Loucy (cell line): ENCODE measurements at regions not wholly inside any gene's neighbourhood (a gene's known extent, or its start where the extent isn't known, plus 50 kb on each side); places are given as distances from the start of the nearest gene placed in this dataset.

Source experiments
- H2AFZ ChIP-seq: fragments of 200-600 bp; sonication (generic); 2 replicates; pipeline ENCODE4 v1.6.0; 2016; ENCODE audit warnings: antibody characterized with exemption, mild to moderate bottlenecking, low read length, moderate library complexity
- H3F3A ChIP-seq: fragments of 200-600 bp; 2 replicates; pipeline ENCODE4 v1.6.0; 2016; ENCODE audit warnings: antibody characterized with exemption, low read depth, mild to moderate bottlenecking
- H3K27me3 ChIP-seq: fragments of 200-600 bp; sonication (generic); 2 replicates; pipeline ENCODE4 v1.6.1; 2014; ENCODE audit warnings: low read length, mild to moderate bottlenecking; ENCODE audit not compliant: insufficient read depth, poor library complexity, severe bottlenecking
- H3K36me3 ChIP-seq: fragments of 200-600 bp; sonication (generic); 2 replicates; pipeline ENCODE4 v1.6.1; 2016; ENCODE audit warnings: low read length; ENCODE audit not compliant: insufficient read depth
- H3K4me1 ChIP-seq: fragments of 200-600 bp; sonication (generic); 2 replicates; pipeline ENCODE4 v1.5.1; 2014; ENCODE audit warnings: low read length, mild to moderate bottlenecking; ENCODE audit not compliant: insufficient read depth, poor library complexity, severe bottlenecking
- H3K4me2 ChIP-seq: fragments of 200-600 bp; sonication (generic); 2 replicates; pipeline ENCODE4 v1.6.0; 2014; ENCODE audit warnings: antibody characterized with exemption, low read length, low read depth, mild to moderate bottlenecking; ENCODE audit not compliant: poor library complexity, severe bottlenecking
- H3K4me3 ChIP-seq: fragments of 200-600 bp; sonication (generic); 2 replicates; pipeline ENCODE4 v1.5.1; 2014; ENCODE audit warnings: low read length, mild to moderate bottlenecking, mixed read lengths; ENCODE audit not compliant: poor library complexity, severe bottlenecking
- H3K79me2 ChIP-seq: fragments of 200-600 bp; sonication (generic); 2 replicates; pipeline ENCODE4 v1.6.1; 2014; ENCODE audit warnings: low read length; ENCODE audit not compliant: insufficient read depth
- H3K9ac ChIP-seq: fragments of 200-600 bp; sonication (generic); 2 replicates; pipeline ENCODE4 v1.6.0; 2014; ENCODE audit warnings: mild to moderate bottlenecking, low read depth, low read length, moderate library complexity; ENCODE audit not compliant: poor library complexity, severe bottlenecking
- H3K9me2 ChIP-seq: fragments of 200-600 bp; sonication (generic); replicated peaks from 2 replicates; pipeline ENCODE4 v1.6.1; 2016; ENCODE audit warnings: low read depth, low read length, mixed read lengths
- H3K9me3 ChIP-seq: fragments of 200-600 bp; sonication (generic); 2 replicates; pipeline ENCODE4 v1.6.1; 2014; ENCODE audit warnings: mild to moderate bottlenecking, antibody characterized with exemption, low read length, low read depth; ENCODE audit not compliant: insufficient read depth
- H4K20me1 ChIP-seq: fragments of 200-600 bp; sonication (generic); 2 replicates; pipeline ENCODE4 v1.6.0; 2014; ENCODE audit warnings: antibody characterized with exemption, low read length, mild to moderate bottlenecking; ENCODE audit not compliant: insufficient read depth, poor library complexity, severe bottlenecking
- CTCF ChIP-seq: fragments of 200-600 bp; sonication (generic); conservative IDR thresholded peaks from 2 replicates; pipeline ENCODE4 v1.5.1; 2014; ENCODE audit warnings: mild to moderate bottlenecking, antibody characterized with exemption, low read length
- EZH2phosphoT487 ChIP-seq: fragments of 200-600 bp; IDR thresholded peaks from 2 replicates; pipeline ENCODE4 v1.6.1; 2018; ENCODE audit warnings: antibody characterized with exemption, mild to moderate bottlenecking, moderate library complexity, borderline replicate concordance

- Histone ChIP-seq H2AFZ (no peak overlapping the region), H3K9ac (no peak overlapping the region), H3K4me1 (no peaks in the 10 kb centered on the region), H3K9me2 (no peaks in the 10 kb centered on the region), H3K9me3 (no peaks in the 10 kb centered on the region), H3K36me3 (no peaks in the 10 kb centered on the region), H3K27me3 (no peaks in the 10 kb centered on the region), H3K79me2 (no peaks in the 10 kb centered on the region), H4K20me1 (no peaks in the 10 kb centered on the region), H3F3A (no peaks in the 10 kb centered on the region), H3K4me3 (no peak overlapping the region), H3K4me2 (no peak overlapping the region)
- TF ChIP-seq CTCF (no peak), EZH2phosphoT487 (no peak)
Observed at GRCh38 chr5:152118676-152119470, 194.2 kb upstream of the GLRA1 start.

GRCh38 chr5:152116934-152117333, 192.3 kb upstream of the GLRA1 start:
- no peak overlapping the region for H2AFZ ChIP-seq
- no peaks in the 10 kb centered on the region for H3F3A ChIP-seq
- H3K79me2 ChIP-seq: no peaks in the 10 kb centered on the region
- H3K27me3 ChIP-seq: no peaks in the 10 kb centered on the region
- H3K36me3 ChIP-seq: no peaks in the 10 kb centered on the region
- no peak overlapping the region for H3K4me3 ChIP-seq
- no peak overlapping the region for H3K9ac ChIP-seq
- TF ChIP-seq CTCF: no peak
- TF ChIP-seq EZH2phosphoT487: no peak
- H3K4me2 ChIP-seq: no peak overlapping the region
- H3K9me3 ChIP-seq: no peaks in the 10 kb centered on the region
- H3K9me2 ChIP-seq: no peaks in the 10 kb centered on the region
- no peaks in the 10 kb centered on the region for H4K20me1 ChIP-seq
- no peaks in the 10 kb centered on the region for H3K4me1 ChIP-seq

- no peak overlapping the region for H3K4me2 ChIP-seq
- H3K36me3 ChIP-seq: no peaks in the 10 kb centered on the region
- no peaks in the 10 kb centered on the region for H3K27me3 ChIP-seq
- H3F3A ChIP-seq: no peaks in the 10 kb centered on the region
- H4K20me1 ChIP-seq: no peaks in the 10 kb centered on the region
- H3K9ac ChIP-seq: no peak overlapping the region
- H3K4me1 ChIP-seq: no peaks in the 10 kb centered on the region
- H2AFZ ChIP-seq: no peak overlapping the region
- no peaks in the 10 kb centered on the region for H3K79me2 ChIP-seq
- H3K9me2 ChIP-seq: no peaks in the 10 kb centered on the region
- no peak overlapping the region for H3K4me3 ChIP-seq
- TF ChIP-seq EZH2phosphoT487: no peak
- no peak for TF ChIP-seq CTCF
- no peaks in the 10 kb centered on the region for H3K9me3 ChIP-seq
Observed at GRCh38 chr5:152113401-152113800, 188.8 kb upstream of the GLRA1 start.
